ENCODE measurements at regions not wholly inside any gene's neighbourhood (a gene's known extent, or its start where the extent isn't known, plus 50 kb on each side); places are given as distances from the start of the nearest gene placed in this dataset.

DNA sequence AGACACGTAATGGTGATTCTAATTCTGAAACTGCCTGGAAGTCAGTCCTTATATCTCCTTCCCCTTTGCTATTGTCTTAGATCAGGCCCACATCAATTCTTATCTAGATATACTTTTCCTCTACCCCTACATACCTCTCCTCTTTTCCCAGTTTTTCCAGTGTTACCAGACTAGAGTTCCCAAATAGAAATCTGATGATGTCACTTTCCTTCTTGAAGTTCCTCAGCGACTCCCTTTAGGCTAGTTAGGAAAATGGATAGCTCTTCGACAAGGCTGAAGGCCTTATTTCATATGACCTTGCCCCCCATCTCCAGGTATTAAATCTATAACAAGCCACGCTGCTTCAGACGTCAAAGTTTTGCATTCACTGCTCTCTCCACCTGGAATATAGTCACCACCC is 201.1 kb upstream of the ATP2B1 start:
- Histone ChIP-seq H3K27ac (no peak overlapping the region), H3K4me3 (no peak overlapping the region), H3K27me3 (no peaks in the 10 kb centered on the region), H3K4me1 (no peaks in the 10 kb centered on the region), H3K36me3 (no peaks in the 10 kb centered on the region), H3K9me3 (peaks cover 0 to 7% of the 10 kb centered on the region in 2 donors)
- no peak for DNase-seq (ENCODE audit: low spot score)
- TF ChIP-seq, protein P1, sequence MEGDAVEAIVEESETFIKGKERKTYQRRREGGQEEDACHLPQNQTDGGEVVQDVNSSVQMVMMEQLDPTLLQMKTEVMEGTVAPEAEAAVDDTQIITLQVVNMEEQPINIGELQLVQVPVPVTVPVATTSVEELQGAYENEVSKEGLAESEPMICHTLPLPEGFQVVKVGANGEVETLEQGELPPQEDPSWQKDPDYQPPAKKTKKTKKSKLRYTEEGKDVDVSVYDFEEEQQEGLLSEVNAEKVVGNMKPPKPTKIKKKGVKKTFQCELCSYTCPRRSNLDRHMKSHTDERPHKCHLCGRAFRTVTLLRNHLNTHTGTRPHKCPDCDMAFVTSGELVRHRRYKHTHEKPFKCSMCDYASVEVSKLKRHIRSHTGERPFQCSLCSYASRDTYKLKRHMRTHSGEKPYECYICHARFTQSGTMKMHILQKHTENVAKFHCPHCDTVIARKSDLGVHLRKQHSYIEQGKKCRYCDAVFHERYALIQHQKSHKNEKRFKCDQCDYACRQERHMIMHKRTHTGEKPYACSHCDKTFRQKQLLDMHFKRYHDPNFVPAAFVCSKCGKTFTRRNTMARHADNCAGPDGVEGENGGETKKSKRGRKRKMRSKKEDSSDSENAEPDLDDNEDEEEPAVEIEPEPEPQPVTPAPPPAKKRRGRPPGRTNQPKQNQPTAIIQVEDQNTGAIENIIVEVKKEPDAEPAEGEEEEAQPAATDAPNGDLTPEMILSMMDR (IDR thresholded peaks at IDR 0.05): no peak

DNA sequence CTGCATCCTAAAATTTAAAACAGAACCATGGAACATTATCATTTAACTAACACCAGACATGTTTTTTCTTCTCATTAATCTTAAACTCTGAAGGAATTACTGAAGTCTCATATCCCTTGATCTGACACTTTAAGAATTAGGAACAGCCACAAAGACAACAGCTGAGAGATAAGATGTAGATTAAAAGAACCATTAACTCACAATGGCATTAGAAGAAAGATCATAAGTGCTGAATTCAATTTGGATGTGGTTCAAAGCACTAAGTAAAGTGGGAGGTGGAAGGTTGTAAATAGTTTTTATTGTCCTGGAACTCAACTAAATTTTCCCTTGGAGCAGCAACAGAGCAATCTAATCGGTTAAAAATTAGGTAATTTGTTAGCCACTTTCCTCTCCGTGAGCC is 199.0 kb upstream of the ATP2B1 start:
- TF ChIP-seq, protein P1 (IDR thresholded peaks at IDR 0.05): no peak
- Histone ChIP-seq H3K4me3 (no peak overlapping the region), H3K4me1 (no peaks in the 10 kb centered on the region), H3K27ac (no peak overlapping the region), H3K27me3 (no peaks in the 10 kb centered on the region), H3K9me3 (peaks cover 0 to 7% of the 10 kb centered on the region in 2 donors), H3K36me3 (no peaks in the 10 kb centered on the region)
- DNase-seq (ENCODE audit: low spot score): no peak

DNA sequence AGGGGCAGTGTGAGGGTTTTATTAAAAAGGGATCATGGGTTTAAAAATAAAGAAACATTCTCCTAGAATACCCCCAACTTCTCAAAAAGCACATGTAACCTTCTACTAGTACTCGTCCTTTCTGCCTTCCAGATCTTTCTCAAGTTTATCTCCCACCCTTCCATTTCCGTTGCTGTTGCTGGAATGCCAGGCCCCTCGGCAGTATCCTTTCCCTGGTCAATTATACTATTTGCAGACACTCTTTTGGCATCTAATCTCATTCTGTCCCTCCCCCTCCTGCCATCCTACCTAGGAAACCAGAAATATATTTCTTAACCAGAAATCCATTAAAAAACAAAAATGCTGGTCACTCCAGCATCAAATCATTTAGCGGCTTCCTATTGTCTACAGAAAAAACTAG is 198.2 kb upstream of the ATP2B1 start:
- Histone ChIP-seq H3K4me3 (no peak overlapping the region), H3K27ac (no peak overlapping the region), H3K4me1 (no peaks in the 10 kb centered on the region), H3K9me3 (peaks cover 0 to 7% of the 10 kb centered on the region in 2 donors), H3K27me3 (no peaks in the 10 kb centered on the region), H3K36me3 (no peaks in the 10 kb centered on the region)
- DNase-seq (ENCODE audit: low spot score): no peak
- TF ChIP-seq, protein P1 (IDR thresholded peaks at IDR 0.05): no peak

DNA sequence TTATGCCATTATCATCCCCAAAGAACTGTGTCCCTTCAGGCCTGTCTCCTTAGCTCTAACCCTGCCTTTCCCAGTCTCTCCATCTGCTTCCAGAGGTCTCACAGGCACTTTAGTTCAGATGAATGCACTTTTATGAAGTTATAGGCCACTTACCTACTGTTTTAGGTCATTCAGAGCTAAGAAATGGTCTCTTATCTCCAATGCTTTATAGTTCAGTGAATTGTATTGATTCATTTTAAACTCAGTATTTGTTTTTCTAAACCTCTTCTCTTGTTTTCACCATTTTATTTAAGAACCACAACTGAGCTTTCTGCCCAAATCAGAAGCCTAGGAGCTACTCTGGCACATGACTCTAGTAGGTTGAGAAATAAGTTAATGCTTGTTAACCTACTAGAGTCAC is 197.5 kb upstream of the ATP2B1 start:
- Histone ChIP-seq H3K9me3 (peaks cover 0 to 3% of the 10 kb centered on the region in 2 donors), H3K27ac (no peak overlapping the region), H3K4me3 (no peak overlapping the region), H3K27me3 (no peaks in the 10 kb centered on the region), H3K4me1 (no peaks in the 10 kb centered on the region), H3K36me3 (no peaks in the 10 kb centered on the region)
- TF ChIP-seq, protein P1 (IDR thresholded peaks at IDR 0.05): no peak
- no peak for DNase-seq (ENCODE audit: low spot score)

DNA sequence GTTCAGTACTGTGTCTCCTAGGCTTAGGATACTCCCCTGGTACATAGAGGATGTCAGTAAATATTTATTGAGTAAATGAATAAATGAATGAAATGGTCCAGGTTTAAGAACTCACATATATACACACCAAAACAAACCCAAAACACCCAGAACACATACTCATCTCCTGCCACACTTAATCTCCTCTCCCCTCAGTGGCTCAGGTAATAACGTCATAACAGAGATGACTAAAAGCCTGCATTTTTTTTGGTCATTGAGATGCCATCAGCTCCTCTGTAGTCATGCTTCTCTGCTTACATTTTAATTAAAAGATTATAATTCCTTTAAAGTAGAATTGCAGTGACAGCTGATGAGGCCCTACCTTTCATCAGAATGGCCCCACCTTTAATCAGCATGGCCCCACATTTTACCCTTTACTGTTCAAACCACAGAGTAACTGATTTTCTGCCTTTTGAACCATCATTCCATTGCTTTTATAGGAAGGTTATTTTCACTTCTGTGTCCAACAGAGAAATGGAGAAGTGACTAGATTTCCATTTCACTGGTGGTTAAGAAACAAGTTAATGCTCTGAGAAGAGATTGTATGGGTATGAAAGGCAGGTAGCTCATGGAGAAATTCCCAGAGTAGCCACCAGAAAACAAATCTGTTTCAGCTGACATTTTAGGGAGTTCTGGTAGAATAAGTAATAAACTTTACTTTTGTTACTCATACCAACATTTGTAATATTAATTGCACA is 193.4 kb upstream of the ATP2B1 start:
- Histone ChIP-seq H3K9me3 (no peaks in the 10 kb centered on the region), H3K36me3 (no peaks in the 10 kb centered on the region), H3K4me1 (no peaks in the 10 kb centered on the region), H3K4me3 (no peak overlapping the region), H3K27me3 (no peaks in the 10 kb centered on the region), H3K27ac (no peak overlapping the region)
- DNase-seq (ENCODE audit: low spot score): no peak
- TF ChIP-seq, protein P1 (IDR thresholded peaks at IDR 0.05): no peak

DNA sequence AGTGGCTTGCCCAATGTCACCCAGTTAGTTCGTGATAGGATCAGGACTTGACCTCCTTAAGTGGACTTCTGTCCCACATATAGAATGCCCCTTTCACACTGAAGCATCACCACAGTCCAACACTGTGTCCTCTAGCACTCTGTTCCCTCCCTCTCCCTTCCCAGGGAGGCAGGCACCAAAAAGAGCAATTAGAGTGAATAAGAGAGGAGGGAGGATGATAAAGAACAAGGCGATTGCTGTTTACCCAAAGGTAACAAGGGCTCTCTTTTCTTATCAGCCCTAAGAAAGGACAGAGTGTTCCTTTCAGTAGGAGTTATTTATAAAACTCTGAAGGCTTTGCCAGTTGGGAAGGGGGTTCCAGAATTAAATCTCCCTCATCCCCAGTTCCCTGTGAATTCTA is 192.7 kb upstream of the ATP2B1 start:
- no peaks in the 10 kb centered on the region for H3K4me1 ChIP-seq
- no peaks in the 10 kb centered on the region for H3K9me3 ChIP-seq
- H3K27ac ChIP-seq: no peak overlapping the region
- H3K27me3 ChIP-seq: no peaks in the 10 kb centered on the region
- H3K4me3 ChIP-seq: no peak overlapping the region
- H3K36me3 ChIP-seq: no peaks in the 10 kb centered on the region
- no peak for DNase-seq (ENCODE audit: low spot score)
- TF ChIP-seq, protein P1 (IDR thresholded peaks at IDR 0.05): no peak

Data from right atrium auricular region (tissue), 2 donors.